Smooth muscle cell (in vitro differentiated cells): ENCODE measurements at regions not wholly inside any gene's neighbourhood (a gene's known extent, or its start where the extent isn't known, plus 50 kb on each side); places are given as distances from the start of the nearest gene placed in this dataset.
A peak's percentile ranks its signal among the peaks of the same experiment; 100 is the strongest.

Source experiments
- DNase-seq: peaks from one replicate; lab custom pipeline; 2025; ENCODE audit not compliant: unreplicated experiment; lab: John Stamatoyannopoulos, UW
- H2AFZ ChIP-seq: fragments of 200-600 bp; sonication (generic); 2 replicates; pipeline ENCODE4 v1.6.0; 2016; ENCODE audit warnings: antibody characterized with exemption, low read depth, mild to moderate bottlenecking
- H3F3A ChIP-seq: fragments of 200-600 bp; sonication (generic); 2 replicates; pipeline ENCODE4 v1.6.0; 2017; ENCODE audit warnings: antibody characterized with exemption, low read depth
- H3K27ac ChIP-seq: fragments of 200-600 bp; sonication (generic); 2 replicates; pipeline ENCODE4 v1.5.1; 2016; ENCODE audit warnings: low read depth, mild to moderate bottlenecking
- H3K27me3 ChIP-seq: fragments of 200-600 bp; sonication (generic); 2 replicates; pipeline ENCODE4 v1.6.1; 2016; ENCODE audit warnings: low read depth, mild to moderate bottlenecking
- H3K36me3 ChIP-seq: fragments of 200-600 bp; sonication (generic); 2 replicates; pipeline ENCODE4 v1.5.1; 2016; ENCODE audit warnings: low read depth
- H3K4me1 ChIP-seq: fragments of 200-600 bp; sonication (generic); 2 replicates; pipeline ENCODE4 v1.5.1; 2016; ENCODE audit warnings: low read depth
- H3K4me2 ChIP-seq: fragments of 200-600 bp; sonication (generic); 2 replicates; pipeline ENCODE4 v1.6.0; 2016; ENCODE audit warnings: mild to moderate bottlenecking
- H3K4me3 ChIP-seq: fragments of 200-600 bp; sonication (generic); 2 replicates; pipeline ENCODE4 v1.5.1; 2016; ENCODE audit warnings: mild to moderate bottlenecking
- H3K79me2 ChIP-seq: fragments of 200-600 bp; sonication (generic); 2 replicates; pipeline ENCODE4 v1.6.0; 2016; ENCODE audit warnings: low read depth, mild to moderate bottlenecking
- H3K9ac ChIP-seq: fragments of 200-600 bp; sonication (generic); 2 replicates; pipeline ENCODE4 v1.6.0; 2016; ENCODE audit warnings: low read depth
- H3K9me3 ChIP-seq: fragments of 200-600 bp; sonication (generic); replicated peaks from 2 replicates; pipeline ENCODE4 v1.5.1; 2016; ENCODE audit warnings: low read depth
- H4K20me1 ChIP-seq: fragments of 200-600 bp; sonication (generic); 2 replicates; pipeline ENCODE4 v1.6.0; 2016; ENCODE audit warnings: low read depth
- CTCF ChIP-seq: fragments of 200-600 bp; sonication (generic); IDR thresholded peaks from 2 replicates; pipeline ENCODE4 v1.5.1; 2017; ENCODE audit warnings: borderline replicate concordance, mild to moderate bottlenecking, antibody characterized with exemption; ENCODE audit not compliant: insufficient read depth, poor library complexity, severe bottlenecking
- WGBS: methylation state at CpG from one replicate; pipeline ENCODE4 v1.1.7; 2016; ENCODE audit warnings: low lambda C conversion rate; 5-methylcytosine and 5-hydroxymethylcytosine counted together

GRCh38 chr5:28483327-28484025 lies 1445.1 kb upstream of the CDH9 start:
- H3K27me3 ChIP-seq: no peaks in the 10 kb centered on the region
- DNase-seq: no peak
- no peaks in the 10 kb centered on the region for H3K36me3 ChIP-seq
- H4K20me1 ChIP-seq: no peaks in the 10 kb centered on the region
- H3F3A ChIP-seq: no peaks in the 10 kb centered on the region
- 87% methylated on average over 21 of the region's 21 CpGs for WGBS
- H3K4me3 ChIP-seq: no peak overlapping the region
- H3K4me1 ChIP-seq: no peaks in the 10 kb centered on the region
- H2AFZ ChIP-seq: no peak overlapping the region
- TF ChIP-seq CTCF: no peak
- H3K9ac ChIP-seq: no peak overlapping the region
- no peaks in the 10 kb centered on the region for H3K9me3 ChIP-seq
- no peak overlapping the region for H3K4me2 ChIP-seq
- H3K79me2 ChIP-seq: no peaks in the 10 kb centered on the region
- no peak overlapping the region for H3K27ac ChIP-seq

GRCh38 chr5:28473531-28474107 lies 1435.2 kb upstream of the CDH9 start:
- H3K79me2 ChIP-seq: no peaks in the 10 kb centered on the region
- H3K9me3 ChIP-seq: no peaks in the 10 kb centered on the region
- TF ChIP-seq CTCF: peak; percentile 29
- no peak overlapping the region for H3K4me3 ChIP-seq
- no peaks in the 10 kb centered on the region for H3K4me1 ChIP-seq
- H2AFZ ChIP-seq: no peak overlapping the region
- no peaks in the 10 kb centered on the region for H4K20me1 ChIP-seq
- no peaks in the 10 kb centered on the region for H3F3A ChIP-seq
- no peaks in the 10 kb centered on the region for H3K27me3 ChIP-seq
- WGBS: 45% methylated on average over 4 of the region's 4 CpGs
- no peaks in the 10 kb centered on the region for H3K36me3 ChIP-seq
- DNase-seq: no peak
- no peak overlapping the region for H3K4me2 ChIP-seq
- no peak overlapping the region for H3K27ac ChIP-seq
- no peak overlapping the region for H3K9ac ChIP-seq

- H3K4me2 ChIP-seq: no peak overlapping the region
- H3K4me3 ChIP-seq: no peak overlapping the region
- H3K27me3 ChIP-seq: no peaks in the 10 kb centered on the region
- no peaks in the 10 kb centered on the region for H3K4me1 ChIP-seq
- H3F3A ChIP-seq: no peaks in the 10 kb centered on the region
- TF ChIP-seq CTCF: no peak
- no peak for DNase-seq
- H2AFZ ChIP-seq: peak overlapping the region; percentile 73
- no peaks in the 10 kb centered on the region for H3K36me3 ChIP-seq
- no peak overlapping the region for H3K27ac ChIP-seq
- H3K79me2 ChIP-seq: no peaks in the 10 kb centered on the region
- no peak overlapping the region for H3K9ac ChIP-seq
- H4K20me1 ChIP-seq: no peaks in the 10 kb centered on the region
- H3K9me3 ChIP-seq: no peaks in the 10 kb centered on the region
- WGBS: 61% methylated on average over 3 of the region's 3 CpGs
These were observed 1429.8 kb upstream of the CDH9 start for GRCh38 chr5:28468166-28468565.

GRCh38 chr5:28463728-28464127 lies 1425.3 kb upstream of the CDH9 start:
- Histone ChIP-seq H3K79me2 (no peaks in the 10 kb centered on the region), H3K4me1 (no peaks in the 10 kb centered on the region), H3F3A (no peaks in the 10 kb centered on the region), H3K4me2 (no peak overlapping the region), H2AFZ (no peak overlapping the region), H4K20me1 (no peaks in the 10 kb centered on the region), H3K9me3 (no peaks in the 10 kb centered on the region), H3K27ac (no peak overlapping the region), H3K9ac (no peak overlapping the region), H3K4me3 (no peak overlapping the region), H3K36me3 (no peaks in the 10 kb centered on the region), H3K27me3 (no peaks in the 10 kb centered on the region)
- no peak for TF ChIP-seq CTCF
- 94% methylated on average over 4 of the region's 4 CpGs for WGBS
- no peak for DNase-seq
